SK-N-SH treated with all-trans-retinoic acid at 6 μM for 48 hours (cell line): ENCODE measurements at regions not wholly inside any gene's neighbourhood (a gene's known extent, or its start where the extent isn't known, plus 50 kb on each side); places are given as distances from the start of the nearest gene placed in this dataset.
"Not testable (repeated sequence)": the region's sequence is repeated elsewhere in the genome, so short reads cannot be mapped to it uniquely, and the experiment has no call there.

Experiments
- ARNTL ChIP-seq: fragments of 450-650 bp; formaldehyde crosslinking; IDR thresholded peaks from 2 replicates; pipeline ENCODE4 v1.5.0; 2020; ENCODE audit warnings: low read depth, mild to moderate bottlenecking, moderate library complexity, borderline replicate concordance
- CREB5 ChIP-seq: fragments of 250-450 bp; sonication (Bioruptor Pico); IDR thresholded peaks from 2 replicates; pipeline ENCODE4 v1.5.1; 2020; ENCODE audit warnings: low read depth, mild to moderate bottlenecking, moderate library complexity
- CSRNP3 ChIP-seq: fragments of 250-450 bp; sonication (Bioruptor Pico); IDR thresholded peaks from 2 replicates; pipeline ENCODE4 v1.5.1; 2021; ENCODE audit warnings: mild to moderate bottlenecking, moderate library complexity
- RARB ChIP-seq: fragments of 250-450 bp; sonication (Bioruptor Pico); IDR thresholded peaks from 2 replicates; pipeline ENCODE4 v1.8.0; 2021; ENCODE audit warnings: mild to moderate bottlenecking, moderate library complexity
- SNAI2 ChIP-seq: fragments of 250-450 bp; sonication (Bioruptor Pico); IDR thresholded peaks from 2 replicates; pipeline ENCODE4 v1.5.0; 2020; ENCODE audit warnings: mild to moderate bottlenecking, moderate library complexity
- TCF4 ChIP-seq: fragments of 250-450 bp; sonication (Bioruptor Pico); IDR thresholded peaks from 2 replicates; pipeline ENCODE4 v1.8.0; 2021; ENCODE audit warnings: mild to moderate bottlenecking, moderate library complexity, borderline replicate concordance
- TSHZ2 ChIP-seq: fragments of 250-450 bp; sonication (Bioruptor Pico); IDR thresholded peaks from 2 replicates; pipeline ENCODE4 v1.5.0; 2020; ENCODE audit warnings: mild to moderate bottlenecking, moderate library complexity
- ZC3H10 ChIP-seq: fragments of 250-450 bp; sonication (Bioruptor Pico); IDR thresholded peaks from 2 replicates; pipeline ENCODE4 v1.5.1; 2021; ENCODE audit warnings: mild to moderate bottlenecking, moderate library complexity
- ZFP30 ChIP-seq: fragments of 450-650 bp; formaldehyde crosslinking; IDR thresholded peaks from 2 replicates; pipeline ENCODE4 v1.5.0; 2022; ENCODE audit warnings: mild to moderate bottlenecking, moderate library complexity
- ZNF8 ChIP-seq: fragments of 450-650 bp; formaldehyde crosslinking; IDR thresholded peaks from 2 replicates; pipeline ENCODE4 v1.5.0; 2020; ENCODE audit warnings: mild to moderate bottlenecking, moderate library complexity

- TF ChIP-seq TCF4 (CRISPR knock-in tag); CSRNP3 (CRISPR knock-in tag); RARB; ZFP30 (CRISPR knock-in tag); TSHZ2; CREB5 (CRISPR knock-in tag); ZC3H10 (CRISPR knock-in tag); ZNF8 (CRISPR knock-in tag); ARNTL; SNAI2 (CRISPR knock-in tag): not testable (repeated sequence)
These were observed 67.9 kb upstream of the NPAS2 start for GRCh38 chr2:100751871-100752625.
